ENCODE measurements at regions not wholly inside any gene's neighbourhood (a gene's known extent, or its start where the extent isn't known, plus 50 kb on each side); places are given as distances from the start of the nearest gene placed in this dataset.

DNA sequence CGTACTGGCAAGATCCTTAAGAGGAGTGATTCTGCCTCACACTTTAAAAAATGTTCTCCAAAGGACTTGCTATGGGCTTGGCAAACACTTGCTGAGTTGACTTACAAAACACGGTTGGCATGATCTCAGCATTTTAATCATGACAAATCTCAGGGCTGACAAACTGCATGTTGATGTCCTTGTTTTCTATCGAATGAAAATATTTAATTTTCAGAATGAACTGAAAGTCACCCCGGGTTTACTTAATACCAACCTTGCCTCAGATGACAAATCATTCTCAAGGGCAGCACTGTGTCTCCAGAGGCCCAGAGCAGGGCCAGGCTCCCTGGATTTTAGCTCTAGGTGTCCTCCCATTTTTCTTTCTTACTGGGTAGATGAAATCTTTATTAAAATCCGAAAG, 229.1 kb upstream of the ZFHX3 start:
- TF ChIP-seq, protein P1, sequence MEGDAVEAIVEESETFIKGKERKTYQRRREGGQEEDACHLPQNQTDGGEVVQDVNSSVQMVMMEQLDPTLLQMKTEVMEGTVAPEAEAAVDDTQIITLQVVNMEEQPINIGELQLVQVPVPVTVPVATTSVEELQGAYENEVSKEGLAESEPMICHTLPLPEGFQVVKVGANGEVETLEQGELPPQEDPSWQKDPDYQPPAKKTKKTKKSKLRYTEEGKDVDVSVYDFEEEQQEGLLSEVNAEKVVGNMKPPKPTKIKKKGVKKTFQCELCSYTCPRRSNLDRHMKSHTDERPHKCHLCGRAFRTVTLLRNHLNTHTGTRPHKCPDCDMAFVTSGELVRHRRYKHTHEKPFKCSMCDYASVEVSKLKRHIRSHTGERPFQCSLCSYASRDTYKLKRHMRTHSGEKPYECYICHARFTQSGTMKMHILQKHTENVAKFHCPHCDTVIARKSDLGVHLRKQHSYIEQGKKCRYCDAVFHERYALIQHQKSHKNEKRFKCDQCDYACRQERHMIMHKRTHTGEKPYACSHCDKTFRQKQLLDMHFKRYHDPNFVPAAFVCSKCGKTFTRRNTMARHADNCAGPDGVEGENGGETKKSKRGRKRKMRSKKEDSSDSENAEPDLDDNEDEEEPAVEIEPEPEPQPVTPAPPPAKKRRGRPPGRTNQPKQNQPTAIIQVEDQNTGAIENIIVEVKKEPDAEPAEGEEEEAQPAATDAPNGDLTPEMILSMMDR (IDR thresholded peaks at IDR 0.05), result no peak
- TF ChIP-seq MXI1 (IDR thresholded peaks at IDR 0.05; ENCODE audit: low read depth, low read length) (no peak), EZH2phosphoT487 (IDR thresholded peaks at IDR 0.05; ENCODE audit: borderline replicate concordance, low read depth) (no peak), TCF12 (IDR thresholded peaks at IDR 0.05) (no peak), EP300 (IDR thresholded peaks at IDR 0.05; ENCODE audit: borderline replicate concordance in 1 of 2, low read depth in 1 of 2, low read length in 1 of 2) (no peak), RXRA (IDR thresholded peaks at IDR 0.05; ENCODE audit: borderline replicate concordance, low read depth) (no peak), YY1 (IDR thresholded peaks at IDR 0.05; ENCODE audit: low read depth) (no peak), RAD21 (IDR thresholded peaks at IDR 0.05; ENCODE audit: low read length) (no peak), JUND (IDR thresholded peaks at IDR 0.05) (no peak), SMC3 (IDR thresholded peaks at IDR 0.05; ENCODE audit: low read depth, low read length) (no peak), FOXM1 (IDR thresholded peaks at IDR 0.05; ENCODE audit: low read depth) (no peak)

All from SK-N-SH (cell line).